SK-N-MC (cell line): ENCODE measurements at regions not wholly inside any gene's neighbourhood (a gene's known extent, or its start where the extent isn't known, plus 50 kb on each side); places are given as distances from the start of the nearest gene placed in this dataset.

ENCODE experiments used
- DNase-seq: peaks from one replicate; pipeline ENCODE4 v3.0.0-alpha.2; 2011; ENCODE audit warnings: low read depth, low spot score
- H3K27ac ChIP-seq: fragments of 200-600 bp; sonication (generic); 2 replicates; pipeline ENCODE4 v1.5.1; 2016; ENCODE audit warnings: mixed run types
- H3K36me3 ChIP-seq: fragments of 200-600 bp; sonication (generic); 2 replicates; pipeline ENCODE4 v1.6.1; 2017; ENCODE audit warnings: antibody characterized with exemption, low read length, mixed read lengths; ENCODE audit not compliant: insufficient read depth
- H3K4me3 ChIP-seq: fragments of 200-600 bp; sonication (generic); 2 replicates; pipeline ENCODE4 v1.5.1; 2016
- H3K9ac ChIP-seq: fragments of 200-600 bp; sonication (generic); 2 replicates; pipeline ENCODE4 v1.8.0; 2017; ENCODE audit warnings: mixed run types, mixed read lengths; ENCODE audit not compliant: insufficient read length
- H3K9me3 ChIP-seq: fragments of 200-600 bp; sonication (generic); 2 replicates; pipeline ENCODE4 v1.6.1; 2017; ENCODE audit warnings: low read depth, mild to moderate bottlenecking, antibody characterized with exemption, low read length, moderate library complexity, mixed read lengths
- EZH2 ChIP-seq: fragments of 200-600 bp; sonication (generic); IDR thresholded peaks from one replicate; pipeline ENCODE4 v1.6.1; 2017; ENCODE audit warnings: antibody characterized with exemption
- FOXP2 ChIP-seq: optimal IDR thresholded peaks from 2 replicates; pipeline ENCODE3; 2011; ENCODE audit warnings: mild to moderate bottlenecking, moderate library complexity; ENCODE audit not compliant: insufficient read depth; ENCODE audit errors: extremely low read length, control extremely low read depth
- POLR2AphosphoS5 ChIP-seq: IDR thresholded peaks from 2 replicates; pipeline ENCODE4 v1.6.1; 2012; ENCODE audit warnings: mild to moderate bottlenecking, low read depth, low read length, borderline replicate concordance

- no peak overlapping the region for H3K4me3 ChIP-seq
- H3K36me3 ChIP-seq = no peaks in the 10 kb centered on the region
- DNase-seq = peak; percentile 6
- no peaks in the 10 kb centered on the region for H3K9me3 ChIP-seq
- H3K27ac ChIP-seq = no peak overlapping the region
- no peak overlapping the region for H3K9ac ChIP-seq
- no peak; the same call in 1 of the 2 replicates for TF ChIP-seq POLR2AphosphoS5
- no peak for TF ChIP-seq EZH2
- no peak for TF ChIP-seq FOXP2
These were observed 214.5 kb downstream of the TMEM182 start for GRCh38 chr2:102975996-102976975.

GRCh38 chr2:102977426-102978090, 215.7 kb downstream of the TMEM182 start:
- no peak for DNase-seq
- no peak overlapping the region for H3K27ac ChIP-seq
- no peak overlapping the region for H3K9ac ChIP-seq
- H3K4me3 ChIP-seq = no peak overlapping the region
- TF ChIP-seq FOXP2 (no peak), POLR2AphosphoS5 (no peak), EZH2 (no peak)
- H3K9me3 ChIP-seq = no peaks in the 10 kb centered on the region
- H3K36me3 ChIP-seq = no peaks in the 10 kb centered on the region

GRCh38 chr2:102978091-102978490, 216.3 kb downstream of the TMEM182 start:
- Histone ChIP-seq H3K9ac (no peak overlapping the region), H3K9me3 (no peaks in the 10 kb centered on the region), H3K27ac (no peak overlapping the region), H3K4me3 (no peak overlapping the region), H3K36me3 (no peaks in the 10 kb centered on the region)
- TF ChIP-seq EZH2 (no peak), POLR2AphosphoS5 (no peak), FOXP2 (no peak)
- no peak for DNase-seq

GRCh38 chr2:102979429-102979828, 217.6 kb downstream of the TMEM182 start:
- Histone ChIP-seq H3K36me3 (no peaks in the 10 kb centered on the region), H3K4me3 (no peak overlapping the region), H3K9ac (no peak overlapping the region), H3K27ac (no peak overlapping the region), H3K9me3 (no peaks in the 10 kb centered on the region)
- DNase-seq = no peak
- TF ChIP-seq FOXP2 (no peak), EZH2 (no peak), POLR2AphosphoS5 (no peak)

GRCh38 chr2:102983786-102984185, 222.0 kb downstream of the TMEM182 start:
- no peak overlapping the region for H3K9ac ChIP-seq
- TF ChIP-seq EZH2 (no peak), FOXP2 (no peak), POLR2AphosphoS5 (no peak)
- no peaks in the 10 kb centered on the region for H3K36me3 ChIP-seq
- H3K9me3 ChIP-seq = no peaks in the 10 kb centered on the region
- no peak for DNase-seq
- H3K27ac ChIP-seq = no peak overlapping the region
- H3K4me3 ChIP-seq = no peak overlapping the region

GRCh38 chr2:102986826-102987490, 225.1 kb downstream of the TMEM182 start:
- no peak overlapping the region for H3K27ac ChIP-seq
- no peaks in the 10 kb centered on the region for H3K9me3 ChIP-seq
- TF ChIP-seq FOXP2 (no peak), POLR2AphosphoS5 (no peak), EZH2 (no peak)
- DNase-seq = no peak
- H3K36me3 ChIP-seq = no peaks in the 10 kb centered on the region
- H3K9ac ChIP-seq = no peak overlapping the region
- H3K4me3 ChIP-seq = no peak overlapping the region

- no peaks in the 10 kb centered on the region for H3K9me3 ChIP-seq
- no peak for DNase-seq
- TF ChIP-seq EZH2 = no peak
- TF ChIP-seq FOXP2 = no peak
- TF ChIP-seq POLR2AphosphoS5 = no peak
- no peak overlapping the region for H3K27ac ChIP-seq
- H3K36me3 ChIP-seq = no peaks in the 10 kb centered on the region
- H3K4me3 ChIP-seq = no peak overlapping the region
- no peak overlapping the region for H3K9ac ChIP-seq
These were observed 230.8 kb downstream of the TMEM182 start for GRCh38 chr2:102992607-102993006.

- no peak for TF ChIP-seq EZH2
- TF ChIP-seq FOXP2 = no peak
- no peak for TF ChIP-seq POLR2AphosphoS5
- Histone ChIP-seq H3K36me3 (no peaks in the 10 kb centered on the region), H3K9me3 (no peaks in the 10 kb centered on the region), H3K4me3 (no peak overlapping the region), H3K9ac (no peak overlapping the region), H3K27ac (no peak overlapping the region)
- no peak for DNase-seq
These were observed 238.1 kb downstream of the TMEM182 start for GRCh38 chr2:102999958-103000357.
